NCI-H510A (cell line): ENCODE measurements at regions not wholly inside any gene's neighbourhood (a gene's known extent, or its start where the extent isn't known, plus 50 kb on each side); places are given as distances from the start of the nearest gene placed in this dataset.

Experiments
- DNase-seq: peaks from one replicate; lab custom pipeline; 2025; lab: John Stamatoyannopoulos, UW

DNA sequence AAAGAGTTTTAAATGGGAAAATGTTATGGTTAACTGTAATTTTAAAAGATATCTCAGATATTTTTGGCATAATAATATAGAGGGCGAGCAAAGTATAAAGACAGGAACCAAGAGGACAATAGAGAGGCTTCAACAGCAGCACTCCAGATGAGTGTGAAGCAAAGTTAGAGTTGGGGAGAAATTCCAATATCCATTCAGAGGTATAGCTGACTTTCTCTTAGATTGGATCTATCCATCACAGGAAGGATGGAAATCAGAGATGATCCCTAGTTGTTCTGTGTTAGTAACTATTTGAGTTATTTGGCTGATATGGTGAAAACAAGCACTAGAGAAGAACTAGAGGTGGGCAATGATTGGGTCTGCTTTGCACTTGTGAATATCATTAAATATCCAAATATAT is 786.0 kb upstream of the KLHL1 start:
- no peak for DNase-seq

GRCh38 chr13:70893832-70894231 is 785.6 kb upstream of the KLHL1 start:
- DNase-seq: no peak

DNA sequence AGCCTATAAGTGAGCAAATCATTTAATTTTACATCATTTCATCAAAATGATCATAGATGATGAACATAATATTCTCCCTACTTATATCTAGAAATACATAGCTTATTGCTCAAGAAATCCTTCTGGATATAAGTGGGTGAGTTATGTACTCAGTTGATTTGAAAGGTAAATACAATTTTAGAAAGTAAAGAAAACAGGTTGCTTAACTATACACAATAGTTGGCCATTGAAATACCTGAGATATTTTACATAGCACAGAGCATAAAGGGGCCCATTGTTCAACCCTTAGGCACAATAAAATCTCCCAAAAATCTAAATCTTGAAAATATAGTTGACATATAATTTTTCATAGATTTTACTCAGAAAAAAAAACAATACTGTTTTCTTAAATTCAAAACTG is 782.0 kb upstream of the KLHL1 start:
- DNase-seq: no peak

GRCh38 chr13:70889163-70889562 is 780.9 kb upstream of the KLHL1 start:
- no peak for DNase-seq

- DNase-seq: no peak
Observed at GRCh38 chr13:70884196-70884595, 775.9 kb upstream of the KLHL1 start.

DNA sequence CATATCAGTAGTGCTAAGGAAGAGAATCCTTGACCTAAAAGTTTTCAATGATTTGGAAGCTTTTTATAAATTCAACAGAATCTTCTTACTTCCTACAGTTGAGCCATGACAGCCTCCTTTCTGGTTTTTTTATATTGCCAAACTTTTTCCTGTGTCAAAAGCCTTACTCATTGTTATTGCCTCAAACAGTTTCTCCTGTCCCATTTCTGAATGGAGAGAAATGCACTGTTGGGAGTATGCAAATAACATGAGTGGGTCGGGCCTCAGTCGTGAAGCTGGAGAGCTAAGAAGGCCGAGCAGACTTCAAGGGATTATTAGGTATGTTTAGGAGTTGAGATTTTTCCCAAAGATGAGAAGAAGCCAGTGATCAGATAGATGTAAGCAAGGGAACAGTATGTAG is 766.4 kb upstream of the KLHL1 start:
- no peak for DNase-seq

- DNase-seq: no peak
Observed at GRCh38 chr13:70864731-70865130, 756.5 kb upstream of the KLHL1 start.

GRCh38 chr13:70856711-70857110 is 748.5 kb upstream of the KLHL1 start:
- DNase-seq: peak; percentile 28

DNA sequence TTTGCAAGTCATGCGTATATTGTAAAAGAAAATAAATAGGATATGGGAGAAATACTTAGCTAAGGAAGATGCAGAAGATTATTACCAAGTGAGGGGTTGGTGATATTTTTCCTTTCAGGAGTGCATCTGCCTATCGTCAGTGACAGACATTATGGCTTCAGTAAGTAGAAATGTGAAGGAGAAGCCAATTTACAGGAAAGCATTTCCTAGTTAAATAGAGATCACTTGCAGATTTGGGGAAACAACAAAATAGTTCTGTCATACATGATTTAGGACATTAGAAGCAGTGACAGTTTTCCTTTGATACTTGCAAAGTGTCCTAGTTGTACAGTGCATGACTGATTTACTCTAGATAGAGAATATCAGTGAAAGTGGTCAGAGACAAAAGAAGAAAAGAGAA is 747.8 kb upstream of the KLHL1 start:
- DNase-seq: no peak

DNA sequence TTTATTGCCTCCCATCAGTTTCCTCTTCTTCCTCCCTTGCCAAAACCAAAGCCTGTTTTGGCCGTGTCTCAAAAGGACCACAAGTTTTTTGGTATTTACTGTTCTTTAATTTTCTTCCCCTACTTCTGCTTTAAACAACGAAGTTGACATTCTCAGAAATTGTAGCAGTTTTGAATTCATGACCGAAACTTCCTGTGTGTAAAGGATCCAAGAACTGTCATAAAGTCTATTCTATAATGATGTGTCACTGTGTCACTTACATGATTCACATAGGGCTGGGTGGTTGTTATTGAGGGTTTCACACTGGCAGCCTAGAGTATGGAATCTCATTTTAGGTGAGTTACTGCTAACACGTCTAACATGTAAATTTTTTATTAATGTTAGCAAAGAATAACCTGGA is 741.0 kb upstream of the KLHL1 start:
- no peak for DNase-seq

GRCh38 chr13:70844391-70845108 is 736.3 kb upstream of the KLHL1 start:
- DNase-seq: no peak

DNA sequence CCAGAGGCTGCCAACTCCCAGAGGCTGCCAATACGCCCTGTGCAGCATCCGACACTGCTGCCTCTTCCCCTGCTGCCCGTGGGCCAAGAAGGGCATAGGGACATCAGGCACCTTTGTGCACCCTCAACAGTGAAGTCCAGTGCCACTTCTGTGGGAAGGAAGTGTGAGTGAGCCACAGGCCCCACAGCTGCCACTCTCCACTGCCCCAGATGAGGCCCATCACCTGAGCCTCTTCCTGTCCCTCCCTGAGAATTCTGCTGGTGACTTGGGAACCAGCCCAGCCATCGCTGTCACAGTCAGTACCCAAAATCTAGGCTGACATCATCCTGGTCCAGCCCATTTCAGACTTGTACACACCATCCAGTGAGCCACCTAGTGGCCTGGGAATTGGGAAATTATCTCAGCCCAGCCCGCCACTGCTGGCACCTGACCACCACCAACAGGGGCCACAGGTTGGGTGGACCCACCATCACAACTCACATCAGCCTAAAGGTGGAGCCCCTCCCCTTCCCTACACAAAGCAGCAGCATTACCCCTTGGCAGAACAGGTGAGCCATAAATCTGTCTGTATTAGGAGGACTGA is 733.9 kb upstream of the KLHL1 start:
- no peak for DNase-seq

- no peak for DNase-seq
Observed at GRCh38 chr13:70841240-70842061, 733.2 kb upstream of the KLHL1 start.

- DNase-seq: no peak
Observed at GRCh38 chr13:70835371-70835770, 727.1 kb upstream of the KLHL1 start.

DNA sequence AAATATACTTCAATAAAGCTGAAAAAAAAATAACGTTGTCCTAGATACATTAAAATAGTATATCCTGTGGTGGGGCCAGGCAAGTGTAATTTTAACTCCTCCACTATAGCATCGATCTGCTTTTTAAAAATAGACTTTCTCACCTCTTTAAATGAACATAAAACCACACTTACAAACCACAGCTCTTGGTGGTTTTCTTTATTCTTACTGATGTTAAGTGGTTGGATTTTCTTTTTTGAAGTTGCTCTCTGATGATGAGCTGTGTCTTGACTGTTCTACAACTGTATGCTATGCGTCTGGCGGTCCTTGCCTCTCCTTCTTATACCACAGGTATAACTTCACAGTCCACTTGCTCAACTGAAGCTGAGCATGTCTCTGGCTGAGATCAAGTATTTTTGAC is 721.5 kb upstream of the KLHL1 start:
- DNase-seq: no peak

DNA sequence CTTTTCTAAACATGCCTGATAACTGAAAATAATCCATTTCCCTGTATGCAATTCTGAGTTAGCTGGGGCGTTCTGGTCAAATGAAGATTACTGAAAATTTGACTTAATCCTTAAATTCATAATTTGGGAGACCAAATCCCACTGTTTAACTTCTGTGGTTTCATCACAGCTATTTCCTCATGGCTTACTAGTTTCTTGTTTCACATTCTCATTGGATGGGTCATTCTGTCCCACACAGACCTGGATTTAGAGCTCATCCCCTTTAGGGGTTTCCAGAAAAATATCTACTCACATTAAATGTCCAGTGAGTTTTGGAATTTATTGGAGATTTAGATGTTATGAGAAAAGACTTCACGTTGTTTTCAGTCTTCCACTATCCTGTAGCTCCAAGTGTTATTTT is 709.3 kb upstream of the KLHL1 start:
- DNase-seq: no peak

DNA sequence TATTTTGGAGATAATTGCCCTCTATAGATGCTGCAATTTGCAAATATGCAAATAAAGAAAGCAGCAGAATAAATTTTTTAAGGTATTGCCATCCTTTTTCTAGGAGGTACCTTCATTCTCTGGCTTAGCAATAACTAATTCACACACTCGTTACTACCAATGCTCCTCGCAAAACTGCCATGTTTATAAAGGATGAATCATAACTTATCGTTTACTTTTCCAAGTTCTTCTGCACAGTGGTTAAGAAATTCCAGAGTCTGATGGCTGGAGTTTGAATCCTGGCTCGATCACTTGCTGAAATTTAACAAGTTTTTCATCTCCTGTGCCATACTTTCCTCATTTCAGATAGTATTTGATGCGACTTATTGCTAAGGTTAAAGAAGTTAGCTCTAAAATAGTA is 708.6 kb upstream of the KLHL1 start:
- no peak for DNase-seq

DNA sequence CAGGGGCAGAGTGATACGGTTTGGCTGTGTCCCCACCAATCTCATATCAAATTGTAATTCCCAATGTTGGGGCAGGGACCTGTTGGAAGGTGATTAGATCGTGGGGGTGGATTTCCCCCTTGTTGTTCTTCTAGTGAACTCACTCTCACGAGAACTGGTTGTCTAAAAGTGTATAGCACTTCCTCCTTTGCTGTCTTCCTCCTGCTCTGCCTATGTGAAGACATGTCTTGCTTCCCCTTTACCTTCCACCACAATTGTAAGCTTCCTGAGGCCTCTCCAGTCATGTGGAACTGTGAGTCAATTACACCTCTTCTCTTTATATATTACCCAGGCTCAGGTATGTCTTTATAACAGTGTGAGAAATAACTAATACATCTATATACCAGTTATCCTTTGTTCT is 706.4 kb upstream of the KLHL1 start:
- DNase-seq: no peak

GRCh38 chr13:70812481-70812880 is 704.2 kb upstream of the KLHL1 start:
- DNase-seq: no peak

DNA sequence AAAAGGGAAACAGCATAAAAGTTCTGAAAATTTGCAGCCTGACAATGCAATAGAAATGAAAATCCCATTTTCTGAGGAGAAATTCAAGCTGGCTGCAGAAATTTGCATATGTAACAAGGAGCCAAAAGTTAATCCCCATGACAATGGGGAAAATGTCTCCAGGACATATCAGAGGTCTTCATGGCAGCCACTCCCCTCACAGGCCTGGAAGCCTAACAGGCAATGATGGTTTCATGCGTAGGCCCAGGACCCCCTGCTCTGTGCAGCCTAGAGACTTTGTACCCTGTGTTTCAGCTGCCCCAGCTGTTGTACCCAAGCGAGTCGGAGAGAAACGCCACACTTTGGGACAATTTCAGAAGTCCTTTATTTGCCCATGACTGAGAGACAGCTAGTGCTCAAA is 701.3 kb upstream of the KLHL1 start:
- no peak for DNase-seq

DNA sequence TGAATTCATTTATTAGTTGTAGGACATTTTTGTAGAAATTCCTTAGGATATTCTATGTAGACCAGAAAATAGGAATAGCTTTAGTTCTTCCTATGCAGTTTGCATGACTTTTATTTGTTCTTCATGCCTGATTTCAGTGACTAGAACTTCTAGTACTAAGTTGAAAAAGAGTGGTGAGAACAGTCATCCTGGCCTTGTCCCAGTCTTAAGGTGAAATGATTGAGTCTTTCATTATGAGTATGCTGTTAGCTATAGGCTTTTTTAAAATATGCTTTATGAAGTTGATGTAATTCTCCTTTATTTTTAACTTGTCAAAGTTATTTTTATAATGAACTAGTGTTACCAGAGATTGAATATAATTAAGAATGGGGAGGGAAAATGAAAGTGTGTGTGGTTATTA is 690.1 kb upstream of the KLHL1 start:
- no peak for DNase-seq

GRCh38 chr13:70795484-70795883 is 687.2 kb upstream of the KLHL1 start:
- no peak for DNase-seq

- DNase-seq: no peak
Observed at GRCh38 chr13:70792121-70792520, 683.9 kb upstream of the KLHL1 start.
